Smooth muscle cell (in vitro differentiated cells): ENCODE measurements at regions not wholly inside any gene's neighbourhood (a gene's known extent, or its start where the extent isn't known, plus 50 kb on each side); places are given as distances from the start of the nearest gene placed in this dataset.

ENCODE experiments used
- DNase-seq: peaks from one replicate; lab custom pipeline; 2025; ENCODE audit not compliant: unreplicated experiment; lab: John Stamatoyannopoulos, UW
- H2AFZ ChIP-seq: fragments of 200-600 bp; sonication (generic); 2 replicates; pipeline ENCODE4 v1.6.0; 2016; ENCODE audit warnings: antibody characterized with exemption, low read depth, mild to moderate bottlenecking
- H3F3A ChIP-seq: fragments of 200-600 bp; sonication (generic); 2 replicates; pipeline ENCODE4 v1.6.0; 2017; ENCODE audit warnings: antibody characterized with exemption, low read depth
- H3K27ac ChIP-seq: fragments of 200-600 bp; sonication (generic); 2 replicates; pipeline ENCODE4 v1.5.1; 2016; ENCODE audit warnings: low read depth, mild to moderate bottlenecking
- H3K27me3 ChIP-seq: fragments of 200-600 bp; sonication (generic); 2 replicates; pipeline ENCODE4 v1.6.1; 2016; ENCODE audit warnings: low read depth, mild to moderate bottlenecking
- H3K36me3 ChIP-seq: fragments of 200-600 bp; sonication (generic); 2 replicates; pipeline ENCODE4 v1.5.1; 2016; ENCODE audit warnings: low read depth
- H3K4me1 ChIP-seq: fragments of 200-600 bp; sonication (generic); 2 replicates; pipeline ENCODE4 v1.5.1; 2016; ENCODE audit warnings: low read depth
- H3K4me2 ChIP-seq: fragments of 200-600 bp; sonication (generic); 2 replicates; pipeline ENCODE4 v1.6.0; 2016; ENCODE audit warnings: mild to moderate bottlenecking
- H3K4me3 ChIP-seq: fragments of 200-600 bp; sonication (generic); 2 replicates; pipeline ENCODE4 v1.5.1; 2016; ENCODE audit warnings: mild to moderate bottlenecking
- H3K79me2 ChIP-seq: fragments of 200-600 bp; sonication (generic); 2 replicates; pipeline ENCODE4 v1.6.0; 2016; ENCODE audit warnings: low read depth, mild to moderate bottlenecking
- H3K9ac ChIP-seq: fragments of 200-600 bp; sonication (generic); 2 replicates; pipeline ENCODE4 v1.6.0; 2016; ENCODE audit warnings: low read depth
- H3K9me3 ChIP-seq: fragments of 200-600 bp; sonication (generic); replicated peaks from 2 replicates; pipeline ENCODE4 v1.5.1; 2016; ENCODE audit warnings: low read depth
- H4K20me1 ChIP-seq: fragments of 200-600 bp; sonication (generic); 2 replicates; pipeline ENCODE4 v1.6.0; 2016; ENCODE audit warnings: low read depth
- WGBS: methylation state at CpG from one replicate; pipeline ENCODE4 v1.1.7; 2016; ENCODE audit warnings: low lambda C conversion rate; 5-methylcytosine and 5-hydroxymethylcytosine counted together
- TF ChIP-seq, protein P1 (sequence below): fragments of 200-600 bp; sonication (generic); IDR thresholded peaks from 2 replicates; pipeline ENCODE4 v1.5.1; 2017; ENCODE audit warnings: borderline replicate concordance, mild to moderate bottlenecking, antibody characterized with exemption; ENCODE audit not compliant: insufficient read depth, poor library complexity, severe bottlenecking

DNA sequence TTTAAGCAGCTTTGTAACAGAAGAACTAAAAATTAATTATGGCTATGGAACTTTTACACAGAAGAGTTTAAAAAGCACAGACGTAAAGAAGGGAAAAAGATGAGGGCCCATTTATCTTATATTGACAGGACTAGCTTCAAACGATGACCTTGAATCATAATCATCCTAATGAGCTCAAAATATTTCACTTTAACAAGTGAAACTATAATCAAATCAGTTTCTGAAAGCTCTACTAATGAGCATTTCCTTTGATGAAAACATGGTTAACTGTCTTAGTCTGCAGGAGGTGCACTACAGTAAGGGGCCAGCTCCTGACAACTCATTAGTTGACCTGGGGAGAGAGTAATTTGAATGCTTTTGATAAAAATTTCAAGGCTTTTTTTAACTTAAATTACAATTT lies 228.0 kb upstream of the DEFB112 start:
- TF ChIP-seq, protein P1, sequence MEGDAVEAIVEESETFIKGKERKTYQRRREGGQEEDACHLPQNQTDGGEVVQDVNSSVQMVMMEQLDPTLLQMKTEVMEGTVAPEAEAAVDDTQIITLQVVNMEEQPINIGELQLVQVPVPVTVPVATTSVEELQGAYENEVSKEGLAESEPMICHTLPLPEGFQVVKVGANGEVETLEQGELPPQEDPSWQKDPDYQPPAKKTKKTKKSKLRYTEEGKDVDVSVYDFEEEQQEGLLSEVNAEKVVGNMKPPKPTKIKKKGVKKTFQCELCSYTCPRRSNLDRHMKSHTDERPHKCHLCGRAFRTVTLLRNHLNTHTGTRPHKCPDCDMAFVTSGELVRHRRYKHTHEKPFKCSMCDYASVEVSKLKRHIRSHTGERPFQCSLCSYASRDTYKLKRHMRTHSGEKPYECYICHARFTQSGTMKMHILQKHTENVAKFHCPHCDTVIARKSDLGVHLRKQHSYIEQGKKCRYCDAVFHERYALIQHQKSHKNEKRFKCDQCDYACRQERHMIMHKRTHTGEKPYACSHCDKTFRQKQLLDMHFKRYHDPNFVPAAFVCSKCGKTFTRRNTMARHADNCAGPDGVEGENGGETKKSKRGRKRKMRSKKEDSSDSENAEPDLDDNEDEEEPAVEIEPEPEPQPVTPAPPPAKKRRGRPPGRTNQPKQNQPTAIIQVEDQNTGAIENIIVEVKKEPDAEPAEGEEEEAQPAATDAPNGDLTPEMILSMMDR = no peak
- Histone ChIP-seq H3K27me3 (no peaks in the 10 kb centered on the region), H3F3A (no peaks in the 10 kb centered on the region), H3K4me1 (no peaks in the 10 kb centered on the region), H3K36me3 (no peaks in the 10 kb centered on the region), H2AFZ (no peak overlapping the region), H3K9ac (no peak overlapping the region), H3K9me3 (no peaks in the 10 kb centered on the region), H3K4me3 (no peak overlapping the region), H3K4me2 (no peak overlapping the region), H4K20me1 (no peaks in the 10 kb centered on the region), H3K27ac (no peak overlapping the region), H3K79me2 (no peaks in the 10 kb centered on the region)
- WGBS = 64% methylated on average over 2 of the region's 2 CpGs
- no peak for DNase-seq

DNA sequence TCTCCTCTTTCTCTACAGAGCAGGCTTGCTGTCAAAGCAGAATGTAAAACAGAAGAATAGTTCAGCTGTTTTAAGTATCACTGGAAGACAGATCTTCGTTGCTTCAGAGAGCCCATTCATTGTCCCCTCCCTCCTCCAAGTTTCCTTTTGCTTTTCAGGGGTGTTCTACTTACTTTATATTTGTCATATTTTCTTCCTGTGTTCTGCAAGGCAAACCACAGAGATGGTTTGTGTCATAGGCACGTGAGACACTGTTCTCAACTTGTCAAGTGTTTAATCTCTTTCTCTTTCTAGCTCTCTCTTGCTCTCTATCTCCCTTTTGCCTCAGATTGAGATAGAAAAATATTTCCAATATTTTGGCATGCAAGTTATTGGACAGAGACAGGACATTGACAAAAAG lies 228.9 kb upstream of the DEFB112 start:
- Histone ChIP-seq H4K20me1 (no peaks in the 10 kb centered on the region), H3K79me2 (no peaks in the 10 kb centered on the region), H3K4me1 (no peaks in the 10 kb centered on the region), H3K4me2 (no peak overlapping the region), H3K9me3 (no peaks in the 10 kb centered on the region), H3K4me3 (no peak overlapping the region), H3K9ac (no peak overlapping the region), H2AFZ (no peak overlapping the region), H3K36me3 (no peaks in the 10 kb centered on the region), H3F3A (no peaks in the 10 kb centered on the region), H3K27ac (no peak overlapping the region), H3K27me3 (no peaks in the 10 kb centered on the region)
- WGBS = 27% methylated on average over 2 of the region's 2 CpGs
- no peak for DNase-seq
- TF ChIP-seq, protein P1 = no peak

DNA sequence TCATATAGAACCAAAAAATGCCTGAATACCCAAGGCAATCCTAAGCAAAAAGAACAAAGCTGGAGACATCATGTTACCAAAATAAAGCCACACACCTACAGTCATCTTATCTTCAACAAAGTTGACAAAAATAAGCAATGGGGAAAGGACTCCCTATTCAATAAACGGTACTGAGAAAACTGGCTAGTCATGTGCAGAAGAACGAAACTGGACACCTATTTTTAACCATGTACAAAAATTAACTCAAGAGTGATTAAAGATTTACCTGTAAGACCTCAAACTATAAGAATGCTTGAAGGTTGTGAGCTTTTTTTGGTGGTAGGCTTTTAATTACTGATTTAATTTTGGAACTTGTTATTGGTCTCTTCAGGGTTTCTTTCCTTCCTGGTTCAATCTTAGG lies 236.0 kb upstream of the DEFB112 start:
- no peaks in the 10 kb centered on the region for H3K79me2 ChIP-seq
- H4K20me1 ChIP-seq = no peaks in the 10 kb centered on the region
- H3K36me3 ChIP-seq = no peaks in the 10 kb centered on the region
- H3K4me2 ChIP-seq = no peak overlapping the region
- TF ChIP-seq, protein P1 = no peak
- H3K9me3 ChIP-seq = no peaks in the 10 kb centered on the region
- no peak overlapping the region for H2AFZ ChIP-seq
- H3K4me1 ChIP-seq = no peaks in the 10 kb centered on the region
- no peaks in the 10 kb centered on the region for H3F3A ChIP-seq
- WGBS = 92% methylated on average over 2 of the region's 2 CpGs
- H3K4me3 ChIP-seq = no peak overlapping the region
- H3K9ac ChIP-seq = no peak overlapping the region
- H3K27me3 ChIP-seq = peaks cover 5% of the 10 kb centered on the region
- H3K27ac ChIP-seq = no peak overlapping the region
- DNase-seq = no peak

DNA sequence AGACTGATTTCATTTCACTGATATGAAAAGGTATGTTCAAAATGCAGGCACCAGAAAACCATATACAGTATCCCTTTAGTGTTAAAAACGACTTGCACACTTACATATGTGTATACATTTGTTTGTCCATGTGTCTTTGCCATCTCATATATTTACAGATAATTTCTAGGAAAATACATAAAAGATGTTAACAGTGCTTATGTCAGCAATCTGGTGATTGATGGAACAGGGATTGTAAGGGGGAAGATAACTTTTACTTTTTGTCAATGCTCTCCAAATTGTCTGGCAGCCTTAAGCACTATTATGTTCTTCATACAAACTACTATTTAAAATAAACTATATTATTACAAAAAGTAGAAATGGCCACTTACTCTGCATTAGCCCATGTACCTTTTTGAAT lies 238.5 kb upstream of the DEFB112 start:
- Histone ChIP-seq H3F3A (no peaks in the 10 kb centered on the region), H3K27ac (no peak overlapping the region), H3K36me3 (no peaks in the 10 kb centered on the region), H3K27me3 (peaks cover 19% of the 10 kb centered on the region), H3K9ac (no peak overlapping the region), H2AFZ (no peak overlapping the region), H3K4me1 (no peaks in the 10 kb centered on the region), H3K79me2 (no peaks in the 10 kb centered on the region), H3K9me3 (no peaks in the 10 kb centered on the region), H3K4me2 (no peak overlapping the region), H3K4me3 (no peak overlapping the region), H4K20me1 (no peaks in the 10 kb centered on the region)
- no peak for DNase-seq
- TF ChIP-seq, protein P1 = no peak
- 63% methylated on average over 1 of the region's 1 CpG for WGBS
